ENCODE measurements at regions not wholly inside any gene's neighbourhood (a gene's known extent, or its start where the extent isn't known, plus 50 kb on each side); places are given as distances from the start of the nearest gene placed in this dataset.

- no peak for TF ChIP-seq CTCF (IDR thresholded peaks at IDR 0.05; ENCODE audit: low read depth, low read length)
- H3K4me3 ChIP-seq (ENCODE audit: low read depth, low read length), result no peak overlapping the region
Measured at GRCh38 chr6:6861995-6862394, 245.8 kb upstream of the RREB1 start.

GRCh38 chr6:6863970-6864639 is 243.7 kb upstream of the RREB1 start:
- H3K4me3 ChIP-seq (ENCODE audit: low read depth, low read length), result no peak overlapping the region
- TF ChIP-seq CTCF (IDR thresholded peaks at IDR 0.05; ENCODE audit: low read depth, low read length), result no peak

GRCh38 chr6:6865611-6866010 is 242.2 kb upstream of the RREB1 start:
- TF ChIP-seq CTCF (IDR thresholded peaks at IDR 0.05; ENCODE audit: low read depth, low read length), result no peak
- no peak overlapping the region for H3K4me3 ChIP-seq (ENCODE audit: low read depth, low read length)

GRCh38 chr6:6866656-6867403 is 240.9 kb upstream of the RREB1 start:
- no peak for TF ChIP-seq CTCF (IDR thresholded peaks at IDR 0.05; ENCODE audit: low read depth, low read length)

DNA sequence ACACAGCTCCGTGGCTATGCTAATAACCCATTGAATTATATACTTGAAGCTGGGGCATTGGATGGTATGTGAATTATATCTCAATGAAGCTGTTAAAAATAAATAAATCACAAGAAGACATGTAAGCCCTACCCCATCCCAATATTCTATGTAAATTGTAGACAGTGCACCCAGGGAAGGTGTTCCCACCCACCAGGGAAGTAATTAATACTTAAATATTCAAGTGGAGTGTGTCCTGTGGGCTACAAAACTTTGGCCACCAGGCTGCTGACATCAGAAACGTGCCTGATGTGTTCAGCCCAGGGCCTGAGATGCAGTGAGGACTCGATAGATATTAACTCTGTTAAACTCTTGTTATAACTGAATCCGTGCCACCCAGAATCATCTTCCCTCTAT is 240.4 kb upstream of the RREB1 start:
- no peak overlapping the region for H3K4me3 ChIP-seq (ENCODE audit: low read depth, low read length)
- no peak for TF ChIP-seq CTCF (IDR thresholded peaks at IDR 0.05; ENCODE audit: low read depth, low read length)

More at GRCh38 chr6:6866656-6867403, 240.9 kb upstream of the RREB1 start:
- H3K4me3 ChIP-seq (ENCODE audit: low read depth, low read length), result no peak overlapping the region

GRCh38 chr6:6869094-6869493 is 238.7 kb upstream of the RREB1 start:
- H3K4me3 ChIP-seq (ENCODE audit: low read depth, low read length), result no peak overlapping the region
- no peak for TF ChIP-seq CTCF (IDR thresholded peaks at IDR 0.05; ENCODE audit: low read depth, low read length)

- no peak for TF ChIP-seq CTCF (IDR thresholded peaks at IDR 0.05; ENCODE audit: low read depth, low read length)
Measured at GRCh38 chr6:6870921-6871320, 236.8 kb upstream of the RREB1 start.

More at GRCh38 chr6:6870921-6871320, 236.8 kb upstream of the RREB1 start:
- no peak overlapping the region for H3K4me3 ChIP-seq (ENCODE audit: low read depth, low read length)

Data from WI38 (cell line).